Endothelial cell of umbilical vein (primary cell): ENCODE measurements at regions not wholly inside any gene's neighbourhood (a gene's known extent, or its start where the extent isn't known, plus 50 kb on each side); places are given as distances from the start of the nearest gene placed in this dataset.

Experiments
- BruUV-seq: library from RNA; stranded (reverse); fragments of 400-500 nt; replicated peaks from 2 replicates; lab custom pipeline; 2021; lab: Mats Ljungman, UMichigan
- CTCF ChIA-PET: fragments of 300-600, 350-600 bp; sonication (Branson Sonifier 250); formaldehyde crosslinking; loops from one replicate; lab custom pipeline; 2021; ENCODE audit warnings: antibody characterized with exemption, inconsistent platforms; lab: Charles Lee
- POLR2A ChIA-PET: fragments of 300-600, 350-600 bp; sonication (Branson Sonifier 250); formaldehyde crosslinking; loops from one replicate; lab custom pipeline; 2021; ENCODE audit warnings: antibody characterized with exemption, inconsistent platforms; lab: Charles Lee
- DNase-seq: peaks from one replicate; pipeline ENCODE4 v3.0.0-alpha.2; 2011; ENCODE audit warnings: low read depth, low spot score
- FAIRE-seq: peaks from 2 replicates; lab custom pipeline; 2011; peaks lifted over from hg19 to GRCh38; lab: Jason Lieb, UNC
- H2AFZ ChIP-seq: 2 replicates; pipeline ENCODE4 v1.6.0; 2012; ENCODE audit warnings: low read depth, low read length, control low read depth, inconsistent platforms
- H3K27ac ChIP-seq: 2 replicates; pipeline ENCODE4 v1.5.1; 2011; ENCODE audit warnings: low read depth, mild to moderate bottlenecking, control low read depth, low read length, moderate library complexity; ENCODE audit not compliant: insufficient read depth
- H3K27me3 ChIP-seq, 2 experiments: 2 replicates each; pipeline versions ENCODE4 v1.6.0 to v1.6.1; 2011; ENCODE audit warnings: low read length in 2 of 2, mixed read lengths in 1 of 2; ENCODE audit not compliant: control insufficient read depth in 2 of 2, insufficient read depth in 2 of 2
- H3K36me3 ChIP-seq, 2 experiments: 2 replicates in 1 of 2; 3 replicates in 1 of 2; pipeline ENCODE4 v1.5.1; 2011; ENCODE audit warnings: low read length in 2 of 2, mild to moderate bottlenecking in 1 of 2, moderate library complexity in 1 of 2; ENCODE audit not compliant: control insufficient read depth in 2 of 2, insufficient read depth in 2 of 2; ENCODE audit errors: extremely low read depth in 1 of 2
- H3K4me1 ChIP-seq: 3 replicates; pipeline ENCODE4 v1.5.1; 2011; ENCODE audit warnings: mild to moderate bottlenecking, low read length; ENCODE audit not compliant: control insufficient read depth, insufficient read depth; ENCODE audit errors: extremely low read depth
- H3K4me2 ChIP-seq: 2 replicates; pipeline ENCODE4 v1.6.1; 2011; ENCODE audit warnings: low read length, control low read depth, mixed read lengths; ENCODE audit not compliant: insufficient read depth
- H3K4me3 ChIP-seq, 3 experiments: fragments of 200-600 bp in 1 of 3; sonication (generic), shearing (Covaris generic) in 1 of 3; replicated peaks in 1 of 3; 2 replicates each; pipeline ENCODE4 v1.5.1; 2011 to 2016; ENCODE audit warnings: control low read depth in 3 of 3, low read length in 3 of 3, mild to moderate bottlenecking in 2 of 3, inconsistent platforms in 1 of 3, low read depth in 1 of 3, moderate library complexity in 1 of 3; ENCODE audit not compliant: insufficient read depth in 1 of 3
- H3K79me2 ChIP-seq: 2 replicates; pipeline ENCODE4 v1.6.0; 2012; ENCODE audit warnings: low read length, inconsistent platforms; ENCODE audit not compliant: control insufficient read depth, insufficient read depth
- H3K9ac ChIP-seq: replicated peaks from 2 replicates; pipeline ENCODE3; 2011; ENCODE audit warnings: low read length, control low read depth; ENCODE audit not compliant: insufficient read depth; ENCODE audit errors: extremely low read depth
- H3K9me1 ChIP-seq: replicated peaks from 3 replicates; pipeline ENCODE4 v1.6.0; 2011; ENCODE audit warnings: mild to moderate bottlenecking, low read length; ENCODE audit not compliant: control insufficient read depth, insufficient read depth; ENCODE audit errors: extremely low read depth
- H3K9me3 ChIP-seq: replicated peaks from 2 replicates; pipeline ENCODE4 v1.5.1; 2012; ENCODE audit warnings: low read length, inconsistent platforms; ENCODE audit not compliant: control insufficient read depth, insufficient read depth
- H4K20me1 ChIP-seq: replicated peaks from 2 replicates; pipeline ENCODE3; 2011; ENCODE audit warnings: mild to moderate bottlenecking, low read length; ENCODE audit not compliant: control insufficient read depth, insufficient read depth; ENCODE audit errors: extremely low read depth
- EZH2 ChIP-seq: IDR thresholded peaks from 2 replicates; pipeline ENCODE4 v1.6.1; 2012; ENCODE audit warnings: borderline replicate concordance, low read depth, mild to moderate bottlenecking, moderate library complexity, low read length, inconsistent platforms; ENCODE audit not compliant: severe bottlenecking
- FOS ChIP-seq: IDR thresholded peaks from 2 replicates; pipeline ENCODE4 v1.6.1; 2011; ENCODE audit warnings: mild to moderate bottlenecking, low read length, moderate library complexity, borderline replicate concordance; ENCODE audit not compliant: insufficient read depth
- GATA2 ChIP-seq: IDR thresholded peaks from 2 replicates; pipeline ENCODE4 v1.7.0; 2011; ENCODE audit warnings: low read depth, mild to moderate bottlenecking, moderate library complexity, mixed read lengths, low read length; ENCODE audit not compliant: insufficient read length, insufficient read depth
- JUN ChIP-seq: IDR thresholded peaks from 2 replicates; pipeline ENCODE4 v1.6.1; 2011; ENCODE audit warnings: borderline replicate concordance, low read depth; ENCODE audit not compliant: insufficient read length, insufficient read depth
- MAX ChIP-seq: IDR thresholded peaks from 2 replicates; pipeline ENCODE4 v1.6.1; 2011; ENCODE audit not compliant: insufficient read depth, insufficient read length
- MYC ChIP-seq: IDR thresholded peaks from one replicate; pipeline ENCODE4 v1.6.1; 2011; ENCODE audit warnings: mild to moderate bottlenecking, low read depth, low read length
- POLR2A ChIP-seq: IDR thresholded peaks from 2 replicates; pipeline ENCODE4 v1.6.1; 2012; ENCODE audit warnings: low read depth, mild to moderate bottlenecking, control low read depth, low read length
- POLR2AphosphoS5 ChIP-seq: IDR thresholded peaks from 2 replicates; pipeline ENCODE4 v1.6.1; 2012; ENCODE audit warnings: low read depth, mild to moderate bottlenecking, control low read depth, low read length, moderate library complexity; ENCODE audit not compliant: insufficient read depth
- dilution Hi-C: fragments of 300-500 bp; cut with MboI; formaldehyde crosslinking; loops from one replicate; pipeline ENCODE4 v1.15.0; 2019; ENCODE audit warnings: low sequenced_read_pairs; ENCODE audit not compliant: extremely low pct_ligation_motif_present
- intact Hi-C: fragments of 100-400 bp; cut with micrococcal nuclease; formaldehyde crosslinking; loops from one replicate; pipeline ENCODE4 v1.10.0; 2022
- TF ChIP-seq, protein P1 (sequence below), 2 donors: IDR thresholded peaks; 1 replicate in 1 of 2; 2 replicates in 1 of 2; pipeline ENCODE4 v1.5.1; 2011; ENCODE audit warnings: low read length in 2 of 2, mild to moderate bottlenecking in 2 of 2, moderate library complexity in 2 of 2, control low read depth in 1 of 2, inconsistent platforms in 1 of 2, low read depth in 1 of 2; ENCODE audit not compliant: insufficient read depth in 1 of 2; ENCODE audit errors: extremely low read depth in 1 of 2

GRCh38 chrX:144738246-144738645, 509.1 kb upstream of the SPANXN1 start:
- no peak overlapping the region for H2AFZ ChIP-seq
- H3K36me3 ChIP-seq, result no peaks in the 10 kb centered on the region
- no peak overlapping the region for H3K4me3 ChIP-seq
- H3K9ac ChIP-seq, result no peak overlapping the region
- H3K9me1 ChIP-seq, result no peaks in the 10 kb centered on the region
- H3K9me3 ChIP-seq, result no peaks in the 10 kb centered on the region
- H4K20me1 ChIP-seq, result no peaks in the 10 kb centered on the region
- dilution Hi-C loops (no loop called here), intact Hi-C loops (no loop called here)
- TF ChIP-seq MAX, result no peak
- no peak for TF ChIP-seq MYC
- no peak for TF ChIP-seq POLR2AphosphoS5
- TF ChIP-seq, protein P1, sequence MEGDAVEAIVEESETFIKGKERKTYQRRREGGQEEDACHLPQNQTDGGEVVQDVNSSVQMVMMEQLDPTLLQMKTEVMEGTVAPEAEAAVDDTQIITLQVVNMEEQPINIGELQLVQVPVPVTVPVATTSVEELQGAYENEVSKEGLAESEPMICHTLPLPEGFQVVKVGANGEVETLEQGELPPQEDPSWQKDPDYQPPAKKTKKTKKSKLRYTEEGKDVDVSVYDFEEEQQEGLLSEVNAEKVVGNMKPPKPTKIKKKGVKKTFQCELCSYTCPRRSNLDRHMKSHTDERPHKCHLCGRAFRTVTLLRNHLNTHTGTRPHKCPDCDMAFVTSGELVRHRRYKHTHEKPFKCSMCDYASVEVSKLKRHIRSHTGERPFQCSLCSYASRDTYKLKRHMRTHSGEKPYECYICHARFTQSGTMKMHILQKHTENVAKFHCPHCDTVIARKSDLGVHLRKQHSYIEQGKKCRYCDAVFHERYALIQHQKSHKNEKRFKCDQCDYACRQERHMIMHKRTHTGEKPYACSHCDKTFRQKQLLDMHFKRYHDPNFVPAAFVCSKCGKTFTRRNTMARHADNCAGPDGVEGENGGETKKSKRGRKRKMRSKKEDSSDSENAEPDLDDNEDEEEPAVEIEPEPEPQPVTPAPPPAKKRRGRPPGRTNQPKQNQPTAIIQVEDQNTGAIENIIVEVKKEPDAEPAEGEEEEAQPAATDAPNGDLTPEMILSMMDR (IDR thresholded peaks at IDR 0.05; ENCODE audit: extremely low read depth in 1 of 2, insufficient read depth in 1 of 2, low read depth in 1 of 2, low read length in 2 of 2), result no peak
- TF ChIP-seq POLR2A, result no peak
- TF ChIP-seq GATA2, result no peak
- no peak for TF ChIP-seq JUN
- no peak for TF ChIP-seq FOS
- no peak for TF ChIP-seq EZH2
- FAIRE-seq (no peak), DNase-seq (no peak)
- no peaks in the 10 kb centered on the region for H3K27me3 ChIP-seq
- ChIA-PET POLR2A (no interaction called here), CTCF (no interaction called here)
- no TSS peak for BruUV-seq
- H3K79me2 ChIP-seq, result no peaks in the 10 kb centered on the region
- H3K4me2 ChIP-seq, result no peak overlapping the region
- no peaks in the 10 kb centered on the region for H3K4me1 ChIP-seq
- H3K27ac ChIP-seq, result no peak overlapping the region
